ENCODE measurements at regions not wholly inside any gene's neighbourhood (a gene's known extent, or its start where the extent isn't known, plus 50 kb on each side); places are given as distances from the start of the nearest gene placed in this dataset.

DNA sequence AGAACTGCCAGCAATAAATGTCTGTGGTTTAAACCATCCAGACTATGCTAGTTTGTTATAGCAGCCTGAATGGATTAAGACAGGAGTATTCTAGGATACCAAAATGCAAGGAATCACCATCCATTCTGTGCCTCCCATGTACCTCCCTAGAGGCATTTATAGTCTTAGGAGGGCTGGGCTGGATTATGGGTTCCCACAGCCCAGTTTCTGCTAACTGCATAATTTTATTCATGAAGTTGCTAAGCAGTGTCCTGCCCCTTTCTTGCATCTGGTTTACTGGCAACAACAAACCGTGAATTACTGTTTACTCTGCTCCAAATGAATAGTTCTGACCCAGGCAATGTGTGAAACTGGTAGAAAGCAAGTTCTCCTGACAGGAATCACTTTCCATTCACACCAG, 67.1 kb upstream of the PRKX start:
- no peak for DNase-seq (ENCODE audit: low read depth)

DNA sequence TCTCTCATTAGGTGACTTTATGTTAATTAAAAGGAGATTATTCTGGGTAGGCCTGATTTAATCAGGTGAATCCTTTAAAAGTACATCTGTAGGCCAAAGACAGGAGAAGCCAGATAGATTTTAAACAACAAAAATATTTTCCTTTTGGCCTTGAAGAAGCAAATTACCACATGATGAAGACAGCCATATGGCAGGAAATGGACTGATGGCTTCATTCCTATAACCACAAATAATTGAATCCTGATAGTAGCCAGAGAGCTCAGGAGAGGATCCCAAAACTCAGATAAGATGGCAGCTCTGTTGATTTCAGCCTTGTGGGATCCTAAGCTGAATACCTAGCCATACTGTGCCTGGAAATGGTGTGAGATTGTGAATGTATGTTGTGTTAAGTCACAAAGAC, 66.1 kb upstream of the PRKX start:
- DNase-seq (ENCODE audit: low read depth): no peak

DNA sequence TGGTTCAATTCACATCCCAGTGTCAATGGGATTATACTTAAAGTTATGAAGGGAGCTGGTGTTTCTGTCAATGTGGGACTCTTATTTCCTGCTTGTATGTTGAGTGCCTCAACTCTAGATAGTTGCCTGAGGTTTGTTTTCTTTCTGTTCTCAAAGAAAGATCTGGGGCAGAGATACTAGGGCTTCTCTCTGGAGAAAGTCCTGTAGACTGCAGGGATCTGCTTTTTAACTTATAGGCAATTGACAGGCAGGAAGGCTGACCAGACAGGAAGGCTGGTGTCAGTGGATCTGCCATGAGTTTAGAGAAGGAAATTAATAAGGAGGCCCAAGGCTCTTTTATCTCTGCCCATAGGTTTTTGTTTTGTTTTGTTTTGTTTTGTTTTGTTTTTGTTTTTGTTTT, 64.0 kb upstream of the PRKX start:
- no peak for DNase-seq (ENCODE audit: low read depth)

DNA sequence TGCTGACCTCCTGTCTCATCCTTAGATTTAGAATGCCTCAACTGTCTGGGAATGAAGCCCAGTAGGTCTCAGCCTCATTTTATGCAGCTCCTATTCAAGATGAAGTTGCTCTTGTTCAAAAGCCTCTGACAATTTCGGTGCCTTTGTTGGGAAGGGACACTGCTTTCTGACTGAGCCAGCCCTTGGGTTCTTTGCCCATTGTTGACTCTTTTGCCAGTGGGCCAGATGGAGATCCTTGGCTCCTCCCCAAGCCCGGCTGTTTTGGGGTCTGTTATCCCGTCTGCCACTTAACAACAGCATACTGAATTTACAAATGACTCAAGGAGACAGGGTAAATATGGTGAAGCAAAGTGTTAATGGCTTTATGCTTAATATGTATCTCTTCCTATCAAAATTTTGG, 58.3 kb upstream of the PRKX start:
- no peak for DNase-seq (ENCODE audit: low read depth)

DNA sequence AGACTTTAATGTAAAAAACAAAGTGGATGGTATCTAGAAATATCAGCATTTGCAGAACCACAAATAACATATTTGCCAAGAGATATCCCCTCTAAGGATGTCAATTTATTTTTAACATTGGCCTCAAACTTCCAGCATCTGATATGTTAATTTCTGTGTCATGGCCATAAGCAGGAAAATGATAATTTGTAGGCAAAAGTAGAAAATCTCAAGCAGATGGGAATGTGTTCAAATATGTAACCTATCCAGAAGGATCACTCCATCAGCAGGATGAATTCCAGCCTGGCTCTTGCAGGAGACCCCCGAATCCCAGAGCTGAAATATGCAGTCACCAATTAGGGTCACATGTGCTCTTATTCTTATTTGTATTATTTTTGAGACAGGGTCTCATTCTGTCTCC, 55.4 kb upstream of the PRKX start:
- no peak for DNase-seq (ENCODE audit: low read depth)

Data from activated gamma-delta T cell treated with anti-CD3 and anti-CD28 coated beads, Interleukin-2, amount 50 U/mL, for 16 hours (primary cell).